Left renal cortex interstitium (tissue), 4 donors: ENCODE measurements at regions not wholly inside any gene's neighbourhood (a gene's known extent, or its start where the extent isn't known, plus 50 kb on each side); places are given as distances from the start of the nearest gene placed in this dataset.

Source experiments
- DNase-seq, 4 donors: peaks; one replicate each; pipeline ENCODE4 v3.0.0-alpha.2; 2013; ENCODE audit warnings: low read depth in 4 of 4, low spot score in 2 of 4, missing footprints in 1 of 4

DNA sequence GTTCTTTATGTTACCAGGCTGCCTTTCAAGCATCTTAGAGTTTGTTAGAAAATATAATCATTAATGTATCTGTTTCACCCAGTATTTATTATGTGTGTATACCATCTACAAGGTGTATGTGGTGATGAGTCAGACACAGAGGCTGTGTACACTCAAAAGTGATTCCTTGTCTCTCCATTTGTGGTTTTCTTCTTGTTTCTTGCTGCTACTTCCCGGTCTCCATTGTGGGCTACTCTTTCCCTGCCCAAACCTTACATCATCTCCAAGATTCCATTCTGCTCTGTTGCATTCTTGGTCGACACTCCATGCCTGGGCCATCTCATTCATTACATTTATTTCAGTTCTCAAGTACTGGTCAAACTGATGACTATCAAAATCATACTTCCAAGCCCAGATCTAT, 182.2 kb upstream of the STXBP5 start:
- DNase-seq = no peak

DNA sequence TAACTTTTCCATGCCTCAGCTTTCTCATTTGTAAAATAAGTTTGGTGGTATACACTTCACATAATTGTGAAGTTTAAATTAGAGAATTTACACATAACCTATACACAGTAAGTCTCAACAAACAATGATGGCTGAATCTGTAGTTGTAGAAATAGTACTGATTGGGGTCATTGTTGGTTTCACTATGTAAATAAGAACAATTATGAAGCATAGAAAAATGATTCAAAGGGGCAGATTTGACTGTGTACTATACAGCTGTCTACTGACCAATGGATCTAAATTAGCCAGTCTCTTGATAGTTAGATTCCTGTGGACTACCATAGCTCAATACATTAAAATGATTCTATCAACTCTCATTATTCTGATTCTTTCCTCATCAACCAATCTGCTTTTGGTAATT, 181.1 kb upstream of the STXBP5 start:
- DNase-seq = no peak

DNA sequence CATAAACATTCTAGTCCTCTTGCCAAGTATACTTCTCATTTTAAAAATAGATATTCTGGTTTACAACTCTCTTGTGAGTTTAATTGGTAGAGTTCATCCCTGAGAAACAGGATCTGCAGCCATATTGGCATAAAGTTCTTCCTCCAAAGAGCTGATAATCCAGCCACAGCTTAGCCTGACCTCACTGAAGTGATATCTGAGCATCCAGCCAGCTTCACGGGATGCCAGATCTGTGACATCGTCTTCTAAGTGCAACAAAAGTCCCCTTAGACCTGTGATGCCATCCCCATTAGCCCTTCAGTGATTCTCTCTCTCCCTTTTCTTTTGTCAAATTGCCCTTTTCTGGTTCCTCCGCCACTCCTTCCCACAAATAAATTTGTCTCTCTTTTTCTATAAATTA, 180.6 kb upstream of the STXBP5 start:
- DNase-seq = no peak

DNA sequence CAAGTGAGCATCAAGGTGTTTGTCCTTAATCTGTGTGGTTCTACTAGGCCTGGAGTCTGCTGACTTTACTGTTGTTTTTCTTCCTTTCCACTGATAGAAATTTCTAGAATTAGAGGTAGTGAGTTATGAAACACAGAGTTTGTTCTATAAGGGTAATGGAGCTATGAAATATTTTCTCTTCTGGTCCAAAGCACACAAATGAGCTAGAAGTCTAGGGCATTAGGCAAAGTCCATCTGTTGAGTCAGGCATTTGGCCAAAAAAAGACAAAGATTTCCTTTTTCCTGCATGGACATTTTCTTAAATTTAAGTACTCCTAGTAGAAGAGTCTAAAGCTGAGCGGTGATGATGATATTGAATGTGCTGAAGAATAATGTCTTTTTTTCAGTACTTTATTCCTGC, 174.3 kb upstream of the STXBP5 start:
- DNase-seq = no peak

DNA sequence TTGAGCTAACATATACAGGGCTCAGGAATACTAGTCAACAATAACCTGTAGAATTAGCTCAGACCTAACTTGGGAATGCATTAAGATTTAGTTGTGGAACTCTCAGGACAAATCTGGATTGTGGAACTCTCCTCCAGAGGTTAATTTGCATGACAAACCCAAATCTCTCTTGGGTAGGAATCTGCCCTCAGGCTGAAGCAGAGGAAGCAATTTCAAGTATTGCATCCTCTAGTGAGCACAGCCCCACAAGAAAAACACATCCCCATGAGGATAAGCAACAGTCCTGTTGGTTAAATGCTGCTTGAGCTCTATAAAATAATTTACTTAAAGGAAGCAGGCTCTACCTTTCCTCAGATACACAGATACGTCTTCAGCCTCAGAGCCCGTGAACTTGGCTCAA, 170.9 kb upstream of the STXBP5 start:
- DNase-seq = no peak

DNA sequence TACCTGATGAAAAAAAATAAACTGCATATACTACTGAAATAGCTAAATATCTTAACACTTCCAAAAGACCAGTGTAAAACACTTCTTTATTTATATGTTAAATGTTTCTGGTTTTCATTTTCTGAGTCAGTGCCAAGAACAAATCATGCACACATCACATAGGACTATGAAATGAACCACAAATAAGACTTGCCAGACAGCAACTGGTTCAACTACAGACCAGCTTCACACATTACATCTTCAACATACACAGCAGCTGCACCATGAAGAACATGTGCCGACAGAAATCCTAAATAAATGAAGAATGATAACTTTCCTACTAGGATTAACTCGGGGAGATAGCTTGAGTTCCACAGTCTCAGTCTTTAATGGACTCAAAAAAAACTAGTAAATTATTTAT, 168.3 kb upstream of the STXBP5 start:
- no peak for DNase-seq

DNA sequence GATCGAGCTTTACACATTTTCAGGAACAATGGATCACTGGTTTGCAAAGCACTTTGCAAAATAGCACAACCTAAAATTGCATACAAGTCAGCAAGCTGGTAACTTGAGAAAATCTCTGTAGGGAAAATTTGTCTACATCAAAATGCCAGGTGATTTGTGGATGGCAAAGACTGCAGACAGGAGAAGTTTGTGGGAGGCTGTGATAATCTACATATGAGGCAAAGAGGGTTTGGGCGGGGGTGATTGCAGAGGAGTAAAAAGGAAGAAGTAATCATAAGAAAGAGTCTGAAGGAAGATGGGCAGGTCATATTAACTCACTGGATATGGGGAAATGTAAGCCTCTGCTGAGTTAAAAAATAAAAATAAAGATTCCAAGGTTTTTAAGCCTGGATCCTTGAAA, 166.3 kb upstream of the STXBP5 start:
- no peak for DNase-seq

DNA sequence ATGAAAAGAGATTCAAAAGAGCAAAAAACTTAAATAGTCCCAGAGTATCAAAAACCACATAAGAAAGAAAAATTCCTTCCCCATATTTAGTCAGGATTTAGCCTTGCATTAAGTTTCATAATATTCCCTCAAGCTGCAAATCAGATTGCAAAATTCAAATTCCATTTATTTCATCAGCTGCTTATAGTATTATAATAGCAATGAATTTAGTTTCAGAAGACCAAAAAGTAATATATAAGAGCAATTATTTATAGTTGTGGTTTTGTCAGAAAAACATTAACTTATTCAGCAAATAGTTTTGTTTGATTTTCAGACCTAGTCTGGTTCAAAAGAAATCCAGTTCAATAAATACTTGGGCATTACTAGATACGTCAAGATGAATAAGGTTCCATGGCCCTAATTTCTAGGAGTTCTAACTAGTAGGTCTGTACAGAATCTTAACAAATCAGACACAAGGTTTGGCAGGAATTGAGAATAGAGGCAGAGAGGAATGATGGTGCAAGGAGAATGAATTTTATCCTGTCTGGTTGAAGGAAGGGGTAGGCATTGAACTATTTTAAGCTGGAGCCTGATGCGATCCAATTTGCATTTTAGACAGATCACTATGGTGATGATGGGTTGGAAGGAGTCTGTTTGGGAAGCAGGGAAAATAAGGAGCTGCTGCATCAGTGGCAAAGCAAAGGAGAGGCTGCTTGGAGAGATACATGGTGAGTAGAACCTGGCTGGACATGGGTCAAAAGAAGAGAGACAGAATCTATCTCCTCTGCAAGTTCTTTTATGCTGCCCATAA, 163.9 kb upstream of the STXBP5 start:
- no peak for DNase-seq

DNA sequence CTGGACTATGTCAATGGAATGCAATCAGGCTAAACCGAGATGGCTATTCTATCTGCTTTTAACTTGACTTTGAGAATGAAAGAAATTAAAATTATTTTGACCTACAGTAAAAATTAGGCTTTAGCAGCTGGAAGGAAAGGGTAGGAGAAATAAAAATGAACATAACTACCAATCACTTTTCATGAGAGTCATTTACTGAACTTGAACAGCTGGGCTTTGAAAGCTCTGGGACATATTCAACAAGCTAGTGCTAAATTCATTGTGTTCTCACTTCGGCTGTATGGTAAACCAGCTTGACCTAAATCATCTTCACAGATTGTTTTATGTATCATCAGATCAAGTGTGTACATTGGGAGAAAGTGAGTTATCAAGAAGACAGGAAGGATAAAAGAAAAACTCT, 161.5 kb upstream of the STXBP5 start:
- no peak for DNase-seq

DNA sequence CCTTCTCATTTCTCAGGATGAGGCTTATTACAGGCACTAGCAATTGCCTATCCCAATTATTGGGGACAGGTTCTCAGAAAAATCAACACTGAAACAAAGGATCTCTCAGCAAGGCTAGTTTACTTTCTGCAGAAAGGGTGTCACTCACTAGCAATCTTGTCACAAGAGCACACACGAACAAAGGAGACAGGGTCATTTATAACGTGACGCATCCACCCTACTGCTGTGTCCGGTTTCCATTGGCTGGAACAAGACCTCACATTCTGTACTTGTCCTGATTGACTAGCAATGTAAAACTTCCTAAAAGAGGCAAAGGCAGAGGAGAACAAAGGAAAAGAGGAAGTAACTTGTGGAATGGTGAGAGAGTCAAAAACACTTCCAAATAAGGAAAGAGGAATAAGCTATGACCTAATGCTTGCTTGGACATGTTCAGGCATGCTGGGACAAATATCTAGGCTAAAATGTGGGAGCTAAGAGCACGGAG, 160.2 kb upstream of the STXBP5 start:
- DNase-seq = no peak

DNA sequence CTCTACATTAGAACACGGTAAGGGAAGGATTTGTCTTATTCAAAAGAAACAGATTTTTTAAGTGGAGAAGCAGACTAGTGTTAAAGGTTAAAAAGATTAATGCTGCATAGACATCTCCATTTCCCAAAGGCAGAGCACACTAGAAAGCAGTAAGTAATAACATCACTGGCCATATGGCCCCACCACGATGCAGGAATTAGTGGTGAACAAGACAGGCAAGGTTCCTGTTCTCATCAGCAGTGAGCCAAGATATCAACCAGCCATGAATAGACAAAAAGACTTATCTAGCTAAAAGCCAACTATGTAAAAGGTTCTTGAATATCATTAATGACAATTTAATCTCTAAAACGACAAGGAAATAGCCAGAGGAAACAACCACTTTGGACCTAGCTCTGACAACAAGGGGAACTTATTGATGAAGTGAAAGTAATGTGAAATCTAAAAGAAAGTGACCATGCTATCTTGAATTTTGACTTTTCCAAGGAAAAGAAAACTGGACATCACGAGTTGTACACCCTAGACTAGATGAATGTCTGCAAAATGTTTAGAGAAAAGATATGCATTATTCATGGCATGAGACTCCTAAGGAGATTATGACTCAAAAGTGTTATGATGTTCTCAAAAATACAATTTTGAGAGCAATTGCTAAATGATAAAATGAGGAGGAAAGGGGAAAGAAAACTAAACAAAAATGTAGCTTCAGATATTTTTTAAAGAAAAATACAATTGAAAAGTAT, 157.9 kb upstream of the STXBP5 start:
- no peak for DNase-seq

DNA sequence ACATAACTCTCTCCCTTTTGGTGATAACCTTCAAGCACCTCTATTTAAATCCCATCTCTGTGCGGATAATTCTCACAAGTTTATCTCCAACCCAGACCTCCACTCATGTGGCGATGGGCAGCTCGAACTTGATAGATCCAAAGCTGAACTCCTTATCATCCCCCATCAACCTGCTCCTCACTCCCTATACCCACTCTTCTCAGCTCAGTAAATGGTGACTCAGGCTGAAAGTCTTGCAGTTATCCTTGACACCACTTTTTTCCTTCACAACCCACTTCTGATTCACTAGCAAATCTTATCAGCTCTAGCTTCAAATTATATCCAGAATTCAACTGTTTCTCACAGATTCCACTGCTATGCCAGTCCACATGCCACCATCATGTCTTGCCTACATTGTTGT, 155.3 kb upstream of the STXBP5 start:
- no peak for DNase-seq

DNA sequence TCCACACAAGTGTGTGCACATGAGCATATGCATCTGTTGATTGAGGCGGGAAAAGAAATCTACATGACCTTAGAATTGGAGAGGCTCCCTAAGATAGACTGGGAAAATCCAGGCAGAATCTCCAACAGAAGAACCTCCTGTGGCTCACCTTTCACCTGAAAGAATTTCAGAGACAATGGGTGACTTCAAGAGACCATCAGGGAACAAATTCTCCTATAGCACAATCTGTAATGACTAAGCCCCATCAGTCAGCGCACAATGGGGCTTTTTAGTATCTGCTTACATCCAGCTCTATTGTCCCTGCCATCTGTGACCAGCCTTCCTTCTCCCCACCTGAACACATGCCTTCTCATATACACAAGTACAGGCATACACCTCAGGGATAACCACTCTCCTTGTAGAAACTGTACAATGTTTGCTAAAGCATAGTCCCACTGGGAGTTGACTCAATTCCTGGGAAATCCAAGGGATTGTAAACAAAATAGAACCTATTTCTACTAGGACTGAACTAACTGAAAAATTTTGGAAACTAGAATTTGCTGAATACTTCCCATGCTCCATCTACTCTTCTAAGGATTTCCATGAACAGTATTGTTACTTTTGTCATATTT, 150.8 kb upstream of the STXBP5 start:
- no peak for DNase-seq

DNA sequence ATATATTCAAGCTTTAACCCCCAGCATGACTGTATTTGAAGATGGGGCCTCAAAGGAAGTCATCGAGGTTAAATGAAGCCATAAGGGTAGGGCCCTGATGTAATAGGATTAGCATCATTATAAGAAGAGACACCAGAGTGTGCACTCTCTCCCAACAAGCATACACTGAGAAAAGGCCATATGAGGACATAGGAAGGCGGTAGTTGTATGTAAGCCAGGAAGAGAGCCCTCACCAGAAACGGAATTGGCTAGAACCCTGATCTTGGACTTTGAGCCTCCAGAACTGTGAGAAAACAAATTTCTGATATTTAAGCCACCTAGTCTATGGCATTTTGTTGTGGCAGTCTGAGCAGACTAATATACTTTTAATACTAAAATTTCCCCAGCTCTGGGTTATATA, 150.1 kb upstream of the STXBP5 start:
- DNase-seq = no peak

DNA sequence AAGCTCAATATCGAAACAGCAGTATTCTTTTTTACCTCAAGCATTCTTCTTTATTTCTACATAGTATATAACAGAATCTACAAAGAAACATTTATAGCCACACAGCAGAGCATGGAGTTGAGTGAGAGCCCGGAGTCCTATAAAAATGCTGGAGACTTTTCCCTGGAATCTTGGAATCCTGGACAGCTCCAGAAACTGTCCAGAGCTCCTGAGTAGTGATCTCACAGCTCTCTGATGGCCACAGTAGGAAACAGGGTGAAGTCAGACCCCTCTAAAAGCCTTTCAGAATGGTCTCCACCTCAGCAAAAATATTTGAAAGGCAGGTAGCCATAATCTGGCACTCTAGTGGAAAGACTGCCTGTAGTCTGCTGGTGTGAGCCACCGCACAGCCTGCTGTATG, 149.3 kb upstream of the STXBP5 start:
- DNase-seq = no peak

DNA sequence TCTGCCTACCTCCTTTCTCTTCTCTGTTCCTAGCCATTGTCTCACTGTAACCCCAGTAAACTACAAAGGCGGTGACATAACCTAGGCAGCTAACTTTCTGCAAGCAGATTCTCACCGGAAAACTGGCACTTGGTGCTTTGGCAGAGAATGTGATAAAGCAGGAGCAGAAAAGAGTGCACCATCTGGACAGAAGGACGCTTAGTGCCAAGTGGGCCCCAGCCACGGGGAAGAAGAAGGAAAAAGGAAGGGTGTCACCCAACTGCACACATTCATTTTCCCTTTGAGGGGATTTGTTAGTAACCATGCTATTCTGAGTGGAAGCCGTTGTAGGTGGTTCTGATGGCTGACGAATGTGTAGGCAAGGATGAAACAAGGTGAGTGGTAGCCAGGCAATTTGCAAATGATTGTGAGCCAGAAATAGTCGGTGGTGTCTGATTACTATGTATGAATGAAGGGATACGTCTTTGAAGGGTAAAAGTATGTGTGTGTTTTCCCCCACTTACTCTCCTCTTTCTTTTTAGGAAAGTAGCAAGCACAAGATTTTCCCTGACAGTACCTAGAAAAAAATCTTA, 148.3 kb upstream of the STXBP5 start:
- no peak for DNase-seq

DNA sequence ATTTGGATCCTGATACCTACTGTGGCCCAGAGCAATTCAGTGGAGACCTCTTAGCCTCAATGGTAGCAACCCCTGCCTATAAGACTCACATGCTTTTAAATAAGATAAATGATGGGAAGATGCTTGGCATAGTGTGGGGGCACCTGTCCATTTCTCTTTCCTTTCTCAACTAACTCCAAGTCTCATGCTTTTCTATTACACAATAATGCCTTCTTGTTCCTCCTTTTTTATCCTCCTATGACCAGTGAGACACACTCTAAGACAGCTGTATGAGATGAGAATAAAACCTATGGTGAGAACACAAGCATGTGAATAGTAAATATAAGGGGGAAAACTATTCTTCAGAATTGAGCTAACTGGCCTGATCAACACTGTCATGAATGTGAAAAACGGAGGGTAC, 147.0 kb upstream of the STXBP5 start:
- DNase-seq = no peak

DNA sequence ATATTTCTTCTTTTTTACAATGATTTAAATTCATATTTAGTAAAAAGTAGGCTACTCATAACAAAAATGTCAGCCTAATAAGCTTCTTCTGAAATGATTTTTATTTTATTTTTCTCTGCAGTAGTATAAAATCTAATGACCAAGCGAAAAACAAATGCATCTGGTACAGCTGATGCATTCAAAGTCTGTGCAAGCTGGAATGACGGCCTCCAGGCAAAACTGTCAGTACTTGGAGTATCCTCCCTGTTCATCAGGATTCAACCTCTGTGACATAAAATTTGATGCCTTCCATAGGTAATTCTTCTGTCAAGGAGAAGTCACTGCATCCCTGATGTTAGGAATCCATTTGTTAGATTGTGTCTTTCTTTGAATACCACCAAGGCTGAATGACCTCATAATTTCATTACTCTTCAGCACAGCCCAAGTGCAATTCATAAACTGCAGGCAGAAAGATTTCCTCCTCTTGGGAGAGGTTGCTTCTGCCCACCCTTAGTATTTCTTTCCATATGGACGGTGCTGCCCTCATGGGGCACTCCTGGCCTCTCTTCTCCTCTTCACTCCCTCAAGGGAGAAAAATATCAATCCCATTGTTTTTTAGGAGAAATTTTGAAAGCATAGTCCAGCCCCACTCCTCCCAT, 146.4 kb upstream of the STXBP5 start:
- no peak for DNase-seq

DNA sequence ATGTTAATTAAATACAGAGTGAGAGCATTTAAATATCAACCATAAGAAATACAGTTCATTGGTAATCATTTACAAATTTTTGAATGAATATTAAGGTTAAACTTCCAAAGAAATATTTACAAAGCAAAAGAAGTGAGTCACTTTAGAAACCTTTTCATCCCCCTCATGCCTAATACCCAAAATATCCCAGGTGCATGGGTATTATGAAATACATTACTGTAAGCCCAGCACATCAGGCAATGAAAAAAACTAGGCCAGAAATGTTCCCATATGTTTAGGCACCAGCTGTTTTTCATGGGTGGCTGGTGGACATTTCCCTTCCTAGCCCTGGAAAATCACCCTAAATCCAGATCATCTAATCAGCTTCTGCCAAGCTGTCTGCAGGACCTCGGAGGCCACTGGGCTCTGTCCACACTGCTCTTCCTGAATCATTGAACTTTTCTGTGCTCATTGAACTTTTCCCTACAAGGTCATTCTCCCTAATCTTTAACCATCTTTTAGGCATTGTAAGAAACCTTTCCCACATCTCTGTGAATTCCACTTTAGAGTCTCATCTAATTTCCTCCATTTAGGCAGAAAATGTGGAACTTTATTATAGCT, 145.3 kb upstream of the STXBP5 start:
- no peak for DNase-seq

DNA sequence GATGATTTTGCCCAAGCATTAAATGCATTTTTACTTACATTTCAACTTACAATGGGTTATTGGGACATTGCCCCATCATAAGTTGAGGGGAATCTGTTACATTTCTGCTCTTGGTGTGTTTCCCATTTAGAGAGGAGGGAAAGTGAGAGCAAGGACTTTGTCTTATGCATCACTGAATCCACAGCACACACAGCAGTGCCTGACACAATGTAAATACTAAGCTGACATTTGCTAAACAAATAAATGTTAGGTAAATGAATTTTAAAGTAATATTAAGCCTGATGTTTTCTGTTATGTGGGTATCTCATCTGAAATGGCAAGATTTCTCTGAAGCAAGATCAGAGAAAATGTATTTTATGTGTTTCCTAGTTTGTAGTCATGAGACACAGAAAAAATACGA, 143.6 kb upstream of the STXBP5 start:
- no peak for DNase-seq

DNA sequence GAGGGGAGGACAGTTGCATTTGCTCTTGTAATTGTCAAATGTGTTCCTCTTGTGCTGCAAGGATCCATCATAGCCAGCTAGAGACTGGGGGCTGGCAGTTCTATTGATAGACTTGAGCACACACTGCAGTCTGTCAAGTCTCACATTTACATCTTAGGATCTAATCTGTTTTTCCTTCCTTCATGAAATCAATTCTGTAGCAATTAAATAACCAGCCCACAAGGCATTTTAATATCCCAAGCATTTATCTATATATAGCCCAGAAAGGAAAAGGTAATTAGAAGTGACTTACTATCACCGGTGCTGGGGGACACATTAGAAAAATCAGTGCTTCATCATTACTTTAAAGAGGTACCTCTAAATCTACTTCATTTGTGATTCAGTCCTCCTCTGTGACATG, 143.0 kb upstream of the STXBP5 start:
- no peak for DNase-seq
